Chondrocyte (in vitro differentiated cells): ENCODE measurements at regions not wholly inside any gene's neighbourhood (a gene's known extent, or its start where the extent isn't known, plus 50 kb on each side); places are given as distances from the start of the nearest gene placed in this dataset.

Source experiments
- DNase-seq: peaks from one replicate; pipeline ENCODE4 v3.0.0; 2021; ENCODE audit warnings: mixed read lengths, low spot score
- H3K27ac Mint-ChIP-seq: one replicate; pipeline ENCODE4 v1.8.0; 2021; ENCODE audit warnings: mild to moderate bottlenecking, moderate library complexity, mixed read lengths; ENCODE audit not compliant: unreplicated experiment
- H3K27me3 Mint-ChIP-seq: 2 replicates; pipeline ENCODE4 v1.8.0; 2021; ENCODE audit warnings: low read depth, mixed read lengths
- H3K36me3 Mint-ChIP-seq: 2 replicates; pipeline ENCODE4 v1.8.0; 2021; ENCODE audit warnings: low read depth, mixed read lengths
- H3K4me1 Mint-ChIP-seq: 2 replicates; pipeline ENCODE4 v1.8.0; 2021; ENCODE audit warnings: low read depth, mild to moderate bottlenecking, mixed read lengths
- H3K4me3 Mint-ChIP-seq: one replicate; pipeline ENCODE4 v1.8.0; 2021; ENCODE audit warnings: mild to moderate bottlenecking, moderate library complexity, mixed read lengths; ENCODE audit not compliant: unreplicated experiment
- H3K9me3 Mint-ChIP-seq: 2 replicates; pipeline ENCODE4 v1.8.0; 2021; ENCODE audit warnings: low read depth, mixed read lengths
- CTCF ChIP-seq: fragments of 200-600 bp; sonication (generic); IDR thresholded peaks from 2 replicates; pipeline ENCODE4 v1.5.0; 2021; ENCODE audit warnings: antibody characterized with exemption, mild to moderate bottlenecking, moderate library complexity

DNA sequence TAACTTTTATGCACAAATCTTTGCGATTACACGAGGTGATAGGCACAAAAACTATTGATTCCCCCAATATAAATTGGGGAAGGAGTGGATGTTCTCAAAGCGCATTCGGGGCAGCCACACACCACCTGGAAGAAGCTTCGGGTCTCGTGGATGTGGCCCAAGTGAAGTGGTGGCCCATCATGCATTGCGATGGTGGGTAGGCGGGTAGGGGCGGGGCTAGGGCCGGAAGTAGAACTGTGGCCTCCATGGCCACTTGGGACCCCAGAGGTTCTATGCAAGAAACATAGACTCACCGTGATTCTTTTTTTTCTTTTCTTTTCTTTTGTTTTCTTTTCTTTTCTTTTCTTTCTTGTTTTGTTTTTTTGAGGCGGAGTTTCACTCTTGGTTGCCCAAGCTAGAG, 86.4 kb upstream of the SLC44A1 start:
- Mint-ChIP-seq H3K27me3 (no peaks in the 10 kb centered on the region), H3K27ac (no peak overlapping the region), H3K36me3 (no peaks in the 10 kb centered on the region), H3K9me3 (no peaks in the 10 kb centered on the region), H3K4me1 (peaks cover 14% of the 10 kb centered on the region), H3K4me3 (no peak overlapping the region)
- TF ChIP-seq CTCF = no peak
- no peak for DNase-seq

- Mint-ChIP-seq H3K27ac (no peak overlapping the region), H3K36me3 (no peaks in the 10 kb centered on the region), H3K4me1 (peaks cover 14% of the 10 kb centered on the region), H3K9me3 (no peaks in the 10 kb centered on the region), H3K4me3 (no peak overlapping the region), H3K27me3 (no peaks in the 10 kb centered on the region)
- no peak for TF ChIP-seq CTCF
- no peak for DNase-seq
Measured at GRCh38 chr9:105158898-105159297, 85.6 kb upstream of the SLC44A1 start.

- no peaks in the 10 kb centered on the region for H3K9me3 Mint-ChIP-seq
- TF ChIP-seq CTCF = no peak
- no peaks in the 10 kb centered on the region for H3K36me3 Mint-ChIP-seq
- H3K4me3 Mint-ChIP-seq = no peak overlapping the region
- H3K4me1 Mint-ChIP-seq = peaks cover 4% of the 10 kb centered on the region
- DNase-seq = no peak
- no peaks in the 10 kb centered on the region for H3K27me3 Mint-ChIP-seq
- H3K27ac Mint-ChIP-seq = no peak overlapping the region
Measured at GRCh38 chr9:105168870-105169319, 75.6 kb upstream of the SLC44A1 start.

GRCh38 chr9:105171076-105171475, 73.4 kb upstream of the SLC44A1 start:
- Mint-ChIP-seq H3K27me3 (no peaks in the 10 kb centered on the region), H3K9me3 (no peaks in the 10 kb centered on the region), H3K36me3 (no peaks in the 10 kb centered on the region), H3K4me3 (no peak overlapping the region), H3K4me1 (peaks cover 4% of the 10 kb centered on the region), H3K27ac (no peak overlapping the region)
- TF ChIP-seq CTCF = no peak
- no peak for DNase-seq

DNA sequence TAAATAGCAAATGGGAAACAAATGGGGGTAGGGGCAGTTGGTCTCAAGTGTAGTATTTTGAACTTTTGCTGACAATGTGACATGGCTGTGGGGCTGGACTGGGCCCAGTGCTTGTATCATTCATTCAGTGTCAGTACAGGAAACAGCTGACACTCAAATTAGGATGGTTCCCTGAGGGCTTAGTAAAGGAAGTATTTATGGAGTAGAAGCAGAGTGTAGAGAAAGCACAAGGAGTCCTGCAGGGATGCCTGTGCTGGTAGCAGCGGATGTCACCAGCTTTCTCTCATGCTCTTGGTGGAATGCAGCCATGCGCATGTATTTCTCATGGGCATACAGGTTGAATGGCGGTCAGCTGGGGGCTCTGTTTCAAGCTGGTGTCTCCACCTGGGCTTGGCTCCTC, 72.9 kb upstream of the SLC44A1 start:
- TF ChIP-seq CTCF = no peak
- Mint-ChIP-seq H3K4me3 (no peak overlapping the region), H3K27ac (no peak overlapping the region), H3K27me3 (no peaks in the 10 kb centered on the region), H3K36me3 (no peaks in the 10 kb centered on the region), H3K4me1 (peaks cover 4% of the 10 kb centered on the region), H3K9me3 (no peaks in the 10 kb centered on the region)
- DNase-seq = no peak
